ENCODE measurements at regions not wholly inside any gene's neighbourhood (a gene's known extent, or its start where the extent isn't known, plus 50 kb on each side); places are given as distances from the start of the nearest gene placed in this dataset.
"Not testable (repeated sequence)": the region's sequence is repeated elsewhere in the genome, so short reads cannot be mapped to it uniquely, and the experiment has no call there.

- no peak for TF ChIP-seq CTCF (IDR thresholded peaks at IDR 0.05)
- 61 to 75% (median 66%) methylated on average over 3 of the region's 3 CpGs for WGBS, 3 donors
- no peak for ATAC-seq
- Histone ChIP-seq H3K27ac (no peak overlapping the region), H3K27me3 (ENCODE audit: insufficient read depth in 3 of 3, low read length in 2 of 3) (no peaks in the 10 kb centered on the region), H3K36me3 (ENCODE audit: insufficient read depth in 1 of 2, low read depth in 1 of 2) (no peaks in the 10 kb centered on the region), H3K9me3 (no peaks in the 10 kb centered on the region), H3K4me3 (no peak overlapping the region), H3K4me1 (no peaks in the 10 kb centered on the region)
- DNase-seq = no peak
- intact Hi-C loops (cut with DNase I) = no loop called here
Observed at GRCh38 chr3:87828046-87828445, 230.8 kb downstream of the CGGBP1 start.

GRCh38 chr3:87822563-87822962 lies 236.2 kb downstream of the CGGBP1 start:
- H3K4me3 ChIP-seq = no peak overlapping the region
- ATAC-seq = no peak
- H3K27ac ChIP-seq = no peak overlapping the region
- whole genome bisulfite sequencing, 3 donors = 46 to 61% (median 47%) methylated on average over 2 of the region's 2 CpGs
- intact Hi-C loops (cut with DNase I) = no loop called here
- H3K4me1 ChIP-seq = no peaks in the 10 kb centered on the region
- DNase-seq = no peak
- H3K27me3 ChIP-seq (ENCODE audit: insufficient read depth in 3 of 3, low read length in 2 of 3) = no peaks in the 10 kb centered on the region
- H3K9me3 ChIP-seq = peaks cover 2% of the 10 kb centered on the region
- H3K36me3 ChIP-seq (ENCODE audit: insufficient read depth in 1 of 2, low read depth in 1 of 2) = no peaks in the 10 kb centered on the region
- no peak for TF ChIP-seq CTCF (IDR thresholded peaks at IDR 0.05)

DNA sequence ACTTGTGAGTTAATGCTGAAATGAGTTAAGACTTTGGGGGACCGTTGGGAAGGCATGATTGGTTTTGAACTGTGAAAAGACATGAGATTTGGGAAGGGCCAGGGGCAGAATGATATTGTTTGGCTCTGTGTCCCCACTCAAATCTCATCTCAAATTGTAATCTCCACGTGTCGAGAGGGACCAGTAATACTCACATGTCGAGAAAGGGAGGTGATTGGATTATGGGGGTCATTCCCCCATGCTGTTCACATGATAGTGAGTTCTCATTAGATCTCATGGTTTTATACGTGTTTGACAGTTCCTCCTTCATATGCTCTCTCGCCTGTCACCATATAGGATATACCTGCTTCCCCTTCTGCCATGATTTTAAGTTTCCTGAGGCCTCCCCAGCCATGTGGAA lies 245.3 kb downstream of the CGGBP1 start:
- H3K4me3 ChIP-seq; intact Hi-C loops (cut with DNase I); H3K27ac ChIP-seq; H3K9me3 ChIP-seq; H3K4me1 ChIP-seq; H3K27me3 ChIP-seq (ENCODE audit: insufficient read depth in 3 of 3, low read length in 2 of 3); ATAC-seq; DNase-seq; H3K36me3 ChIP-seq (ENCODE audit: insufficient read depth in 1 of 2, low read depth in 1 of 2): not testable (repeated sequence)
- WGBS, 3 donors = 74 to 81% (median 76%) methylated on average over 6 of the region's 6 CpGs

GRCh38 chr3:87811953-87812352 lies 246.9 kb downstream of the CGGBP1 start:
- Histone ChIP-seq H3K4me1 (no peaks in the 10 kb centered on the region), H3K27me3 (ENCODE audit: insufficient read depth in 3 of 3, low read length in 2 of 3) (peaks cover 0 to 3% (median 0%) of the 10 kb centered on the region in 3 donors), H3K36me3 (ENCODE audit: insufficient read depth in 1 of 2, low read depth in 1 of 2) (no peaks in the 10 kb centered on the region), H3K4me3 (no peak overlapping the region), H3K9me3 (no peaks in the 10 kb centered on the region), H3K27ac (no peak overlapping the region)
- DNase-seq = no peak
- intact Hi-C loops (cut with DNase I) = no loop called here
- WGBS, 3 donors = 46 to 52% (median 49%) methylated on average over 2 of the region's 2 CpGs
- TF ChIP-seq CTCF (IDR thresholded peaks at IDR 0.05) = no peak
- ATAC-seq = no peak

DNA sequence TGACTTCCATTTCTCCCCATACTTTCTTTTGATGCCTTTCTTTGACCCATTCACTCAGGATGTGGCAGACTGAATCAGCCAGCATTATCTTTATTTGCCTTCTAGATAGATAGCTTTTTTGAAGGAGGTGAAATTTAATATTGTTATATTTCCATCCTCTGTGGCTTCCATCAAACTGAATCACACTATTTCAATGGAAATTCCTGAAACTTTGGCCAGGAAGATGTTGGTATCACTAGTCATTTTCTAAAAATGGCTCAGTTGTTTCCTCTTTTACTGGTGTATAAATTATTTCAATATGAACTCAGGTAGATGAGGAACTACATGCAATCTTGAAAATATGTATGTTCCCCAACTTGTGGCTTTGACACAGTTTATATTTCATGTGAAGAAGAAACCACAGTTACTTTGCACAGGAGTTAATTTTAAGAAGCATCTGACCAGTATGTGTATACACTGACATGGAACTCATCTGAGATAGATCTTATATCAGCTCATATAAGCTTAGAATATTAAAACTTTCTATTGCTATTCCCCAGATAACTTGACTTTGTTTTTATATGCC lies 248.3 kb downstream of the CGGBP1 start:
- H3K4me1 ChIP-seq = no peaks in the 10 kb centered on the region
- intact Hi-C loops (cut with DNase I) = no loop called here
- H3K27ac ChIP-seq = no peak overlapping the region
- no peaks in the 10 kb centered on the region for H3K36me3 ChIP-seq (ENCODE audit: insufficient read depth in 1 of 2, low read depth in 1 of 2)
- no peak overlapping the region for H3K4me3 ChIP-seq
- no peaks in the 10 kb centered on the region for H3K9me3 ChIP-seq
- no peak for TF ChIP-seq CTCF (IDR thresholded peaks at IDR 0.05)
- no peak for DNase-seq
- ATAC-seq = no peak
- H3K27me3 ChIP-seq (ENCODE audit: insufficient read depth in 3 of 3, low read length in 2 of 3) = peaks cover 0 to 3% (median 0%) of the 10 kb centered on the region in 3 donors
